GM19043 (cell line): ENCODE measurements at regions not wholly inside any gene's neighbourhood (a gene's known extent, or its start where the extent isn't known, plus 50 kb on each side); places are given as distances from the start of the nearest gene placed in this dataset.

Experiments
- ATAC-seq: cut with Tn5 transposase; IDR thresholded peaks from one replicate; pipeline ENCODE4 v1.9.1; 2021; ENCODE audit warnings: low read depth; ENCODE audit not compliant: unreplicated experiment

DNA sequence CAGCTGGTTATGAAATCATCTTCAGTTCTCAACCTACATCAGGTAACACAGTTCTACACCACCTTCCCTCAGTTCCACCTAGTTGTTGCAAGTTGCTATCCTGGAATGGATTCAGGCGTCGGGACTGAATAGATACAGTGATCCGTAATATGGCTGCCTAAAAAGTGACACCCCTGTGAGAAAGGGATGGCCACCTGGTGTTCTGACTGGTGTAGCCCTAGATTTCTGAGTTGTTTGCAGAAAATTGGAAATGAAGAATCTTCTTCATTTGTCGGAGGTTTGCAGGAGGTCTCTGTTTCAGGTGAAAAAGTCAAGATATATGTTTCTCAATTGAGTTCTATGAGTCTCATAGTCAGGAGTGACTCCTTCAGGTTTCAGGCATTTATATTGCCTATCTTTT lies 225.8 kb upstream of the ELAC2 start:
- no peak for ATAC-seq

DNA sequence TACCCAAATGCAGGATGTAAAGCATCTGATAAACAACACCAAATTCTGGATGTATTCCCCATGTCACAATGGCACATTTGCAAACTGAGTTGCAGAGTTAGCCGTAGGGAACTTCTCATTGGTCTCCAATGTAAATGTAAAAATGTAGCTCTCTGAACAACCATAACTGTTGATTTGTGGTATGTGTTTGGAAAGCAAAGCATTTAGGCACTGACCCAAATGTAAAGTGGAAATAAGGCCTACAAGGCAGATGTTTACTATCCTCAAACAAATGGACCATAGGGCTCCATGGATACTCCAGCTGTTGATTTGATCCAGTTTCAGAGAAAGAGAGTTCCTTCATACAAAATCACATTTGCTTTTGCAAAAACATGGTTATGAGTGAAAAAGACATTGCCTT lies 223.0 kb upstream of the ELAC2 start:
- ATAC-seq: no peak

DNA sequence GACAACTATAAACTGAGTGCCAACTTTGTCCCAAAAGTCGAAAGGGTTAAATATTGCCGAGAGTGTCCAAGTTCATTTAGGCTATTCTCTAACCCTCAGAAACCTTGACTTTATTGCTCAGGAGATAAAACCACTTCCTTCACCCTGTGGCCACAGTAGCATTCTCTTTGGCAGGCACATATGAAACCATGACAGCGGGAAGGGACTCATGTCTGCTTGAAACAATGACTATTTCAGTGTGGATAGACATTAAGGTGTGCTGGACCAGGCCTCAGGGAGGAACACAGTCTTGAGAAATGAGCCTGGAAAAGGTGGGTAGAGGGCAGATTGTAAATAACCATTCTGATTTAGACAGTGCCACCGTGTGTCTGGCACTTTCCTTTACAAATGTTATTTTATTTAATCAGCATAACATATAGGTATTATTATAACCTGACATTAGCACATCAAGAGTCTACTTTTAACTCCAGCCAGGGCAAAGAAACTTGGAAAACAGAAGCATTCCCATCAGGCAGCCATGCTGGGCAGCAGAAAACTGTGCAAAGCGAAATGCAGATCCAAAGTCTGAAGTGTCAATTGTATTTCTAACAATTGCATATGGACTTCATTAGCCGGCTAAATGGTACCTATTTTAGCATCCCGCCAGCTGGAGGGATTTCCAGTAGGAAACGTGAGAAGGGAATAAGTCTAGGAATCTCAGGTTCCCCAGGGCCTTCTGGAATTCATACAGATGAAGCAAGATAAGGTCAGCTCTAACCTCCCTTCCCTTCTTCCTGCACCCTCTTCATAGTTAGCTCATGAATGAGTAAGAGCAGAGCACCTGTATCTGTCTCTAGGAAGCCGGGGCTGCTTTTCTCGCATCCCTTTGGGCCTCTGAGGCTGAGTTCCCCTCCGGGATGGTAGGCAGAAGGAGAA lies 212.8 kb upstream of the ELAC2 start:
- ATAC-seq: no peak

GRCh38 chr17:13228225-13228624 lies 210.4 kb upstream of the ELAC2 start:
- no peak for ATAC-seq

DNA sequence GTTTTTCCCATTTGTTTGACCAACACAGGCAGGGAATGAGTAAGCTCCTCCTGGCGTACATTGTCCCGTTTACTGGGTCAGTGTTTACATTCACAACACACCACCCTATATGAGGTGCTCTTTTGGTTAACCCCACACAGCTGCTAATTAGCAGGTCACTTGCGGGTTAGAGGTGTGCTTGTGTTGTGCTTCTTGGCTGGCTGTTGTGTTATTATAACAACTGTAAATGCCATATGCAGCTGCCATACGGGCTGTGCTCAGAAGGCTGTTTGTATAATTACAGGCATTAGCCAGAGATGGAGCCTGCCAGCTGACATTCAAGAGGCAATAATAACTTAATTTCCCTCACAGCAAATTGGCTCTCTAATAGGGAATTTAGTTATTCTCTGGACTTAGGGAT lies 205.1 kb upstream of the ELAC2 start:
- ATAC-seq: no peak

DNA sequence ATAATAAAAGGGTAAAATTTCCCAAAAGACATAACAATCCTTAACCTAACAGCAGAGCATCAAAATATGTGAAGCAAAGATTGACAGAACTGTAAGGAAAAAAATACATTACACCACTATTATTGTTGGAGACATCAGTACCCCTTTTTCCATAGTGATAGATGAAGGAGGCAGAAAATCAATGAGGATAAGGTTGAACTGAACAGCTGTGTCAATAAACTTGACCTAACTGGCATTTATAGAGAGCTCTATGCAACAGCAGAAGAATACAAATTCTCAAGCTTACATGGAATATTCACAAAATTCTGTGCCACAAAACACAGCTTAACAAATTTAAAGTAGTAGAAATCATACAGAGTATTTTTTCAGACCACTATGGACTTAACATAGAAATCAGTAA lies 195.0 kb upstream of the ELAC2 start:
- ATAC-seq: no peak

DNA sequence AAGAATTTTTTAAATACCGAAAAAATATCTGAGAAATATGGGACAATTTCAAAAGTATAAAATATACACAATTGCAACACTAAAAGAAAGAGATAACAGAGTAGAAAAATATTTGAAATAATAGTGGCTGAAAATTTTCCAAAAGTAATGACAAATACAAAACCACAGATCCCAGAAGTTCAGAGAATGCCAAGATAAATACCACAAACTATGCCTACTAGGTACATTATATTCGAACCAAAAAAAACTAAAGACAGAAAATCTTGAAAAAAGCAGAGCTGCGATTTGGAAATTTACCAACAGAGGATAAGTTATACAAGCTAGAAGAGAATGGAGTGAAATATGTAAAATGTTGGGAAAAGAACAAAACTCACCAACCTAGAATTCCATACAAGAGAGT lies 191.3 kb upstream of the ELAC2 start:
- ATAC-seq: no peak

DNA sequence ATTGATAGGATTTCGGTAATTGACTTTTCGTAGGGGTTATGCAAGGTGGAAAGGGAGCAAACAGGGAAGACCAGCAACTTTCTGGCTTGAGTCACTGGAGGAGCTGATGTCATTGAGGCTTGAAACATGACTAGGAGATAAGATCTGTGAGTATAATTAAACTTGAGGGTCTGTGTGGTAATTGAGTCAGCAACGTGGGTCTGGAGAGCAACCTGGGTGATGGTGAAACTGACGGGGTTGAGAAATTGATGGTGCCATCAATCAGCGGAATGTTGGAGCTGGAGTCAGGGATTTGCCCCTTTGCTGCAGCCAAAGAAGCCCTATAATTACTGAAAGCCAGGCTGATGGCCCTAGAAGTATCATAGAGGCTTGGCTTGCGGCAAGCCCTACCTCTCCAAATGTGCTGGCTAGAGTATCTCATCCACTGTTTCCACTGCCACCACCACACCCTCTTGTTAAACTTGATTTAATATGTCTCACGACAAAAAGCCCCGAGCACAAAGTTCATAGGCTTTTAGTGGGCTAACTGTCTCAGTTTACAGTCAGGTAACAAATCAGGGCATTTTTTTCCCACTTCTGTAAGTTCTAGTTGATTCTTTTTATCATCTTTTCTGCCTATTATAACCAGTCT lies 186.9 kb upstream of the ELAC2 start:
- ATAC-seq: no peak

DNA sequence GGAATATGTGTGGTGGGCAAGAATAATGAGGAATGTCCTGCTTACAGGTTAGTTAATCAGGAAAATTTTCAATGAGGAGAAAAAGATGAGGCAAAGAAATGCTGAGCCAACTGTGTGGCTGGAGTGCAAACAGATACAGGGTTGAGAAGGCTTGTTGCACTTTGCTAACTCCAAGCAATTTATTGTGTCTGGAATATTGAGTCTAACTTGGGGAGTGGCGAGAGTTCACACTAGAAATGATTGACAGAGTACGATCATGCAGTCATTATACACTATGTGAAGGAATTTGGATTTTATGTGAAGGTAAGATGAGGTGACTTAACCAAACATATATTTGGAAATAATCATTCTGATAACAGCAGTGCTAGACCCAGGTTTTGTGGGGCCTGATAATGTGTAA lies 185.0 kb upstream of the ELAC2 start:
- no peak for ATAC-seq

GRCh38 chr17:13200671-13201070 lies 182.8 kb upstream of the ELAC2 start:
- no peak for ATAC-seq

GRCh38 chr17:13199425-13199824 lies 181.6 kb upstream of the ELAC2 start:
- no peak for ATAC-seq

DNA sequence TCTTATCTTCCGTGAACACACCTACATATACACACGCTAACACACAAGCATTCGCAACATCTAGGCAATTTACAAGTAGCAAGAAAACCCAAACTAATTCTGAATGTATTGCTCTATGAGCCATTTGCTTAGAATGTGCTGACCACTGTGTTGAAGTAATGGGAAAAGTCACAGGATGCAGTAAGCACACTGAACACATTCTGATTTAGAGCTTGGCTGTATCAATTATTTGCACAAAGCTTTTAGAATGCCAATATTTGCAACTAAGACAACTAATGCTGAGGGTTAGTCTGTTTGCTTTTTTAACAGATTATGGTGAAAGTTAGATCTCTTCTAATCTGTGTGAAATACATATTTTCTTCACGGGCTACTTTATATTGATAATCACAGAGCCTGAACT lies 179.8 kb upstream of the ELAC2 start:
- no peak for ATAC-seq

- ATAC-seq: no peak
These were observed 177.1 kb upstream of the ELAC2 start for GRCh38 chr17:13194887-13195286.

GRCh38 chr17:13182854-13183253 lies 165.0 kb upstream of the ELAC2 start:
- no peak for ATAC-seq

GRCh38 chr17:13182450-13182849 lies 164.6 kb upstream of the ELAC2 start:
- no peak for ATAC-seq

GRCh38 chr17:13181683-13182082 lies 163.9 kb upstream of the ELAC2 start:
- no peak for ATAC-seq

DNA sequence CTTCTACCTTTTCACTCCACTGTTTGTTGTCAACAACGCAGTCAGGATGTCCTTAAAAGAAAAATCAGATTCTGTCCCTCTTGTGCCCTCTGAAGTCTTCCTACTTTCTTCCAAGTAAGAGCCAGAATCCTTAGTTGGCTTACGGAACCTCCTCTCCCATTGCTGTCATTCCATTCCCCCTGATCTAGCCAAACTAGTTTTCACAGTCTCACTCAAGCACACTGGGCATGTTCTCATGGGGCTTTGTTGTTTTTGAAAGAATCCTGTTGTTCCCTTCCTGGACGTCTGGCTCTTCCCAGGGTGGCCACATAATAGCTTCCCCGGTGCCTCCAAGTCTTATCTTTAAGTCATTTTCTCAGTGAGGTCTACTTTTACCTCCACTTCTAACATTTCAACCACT lies 158.6 kb upstream of the ELAC2 start:
- no peak for ATAC-seq

GRCh38 chr17:13171790-13172189 lies 154.0 kb upstream of the ELAC2 start:
- ATAC-seq: no peak

DNA sequence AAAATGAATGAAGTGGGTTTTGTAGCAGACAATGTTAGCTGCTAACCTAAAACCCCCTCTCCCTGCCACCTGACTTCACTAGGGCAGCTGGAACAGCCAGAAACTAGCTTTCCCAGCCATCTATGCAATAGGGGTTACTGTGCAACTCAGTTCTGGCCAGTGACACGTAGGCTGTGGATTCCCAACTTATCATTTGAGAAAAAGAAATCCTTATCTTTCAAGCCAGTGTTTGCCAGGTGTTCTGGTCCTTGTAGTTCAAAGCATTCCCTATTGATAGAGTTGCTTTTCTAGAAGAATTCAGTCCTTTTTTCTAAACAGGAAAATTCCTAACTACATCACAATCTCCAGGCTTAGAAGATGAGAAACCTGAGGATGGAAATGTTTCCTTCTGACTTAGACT lies 144.5 kb upstream of the ELAC2 start:
- no peak for ATAC-seq

DNA sequence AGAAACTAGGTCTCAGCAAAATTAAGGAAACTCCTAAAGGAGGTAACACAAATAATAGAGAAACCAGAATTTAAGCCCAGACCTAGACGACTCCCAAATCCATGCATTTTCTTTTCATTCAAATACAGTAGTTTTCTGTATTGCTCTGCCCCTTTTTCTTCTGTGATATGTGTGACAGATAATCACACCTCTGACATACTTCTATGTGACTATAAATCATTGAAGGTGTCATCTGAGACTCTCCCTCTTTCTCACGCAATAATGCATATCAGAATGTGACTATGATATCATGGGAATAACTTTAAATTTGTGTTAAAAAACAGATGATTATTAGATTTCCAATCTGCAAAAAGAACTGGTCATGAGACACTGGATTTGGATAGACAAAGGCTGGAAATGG lies 143.0 kb upstream of the ELAC2 start:
- ATAC-seq: no peak

DNA sequence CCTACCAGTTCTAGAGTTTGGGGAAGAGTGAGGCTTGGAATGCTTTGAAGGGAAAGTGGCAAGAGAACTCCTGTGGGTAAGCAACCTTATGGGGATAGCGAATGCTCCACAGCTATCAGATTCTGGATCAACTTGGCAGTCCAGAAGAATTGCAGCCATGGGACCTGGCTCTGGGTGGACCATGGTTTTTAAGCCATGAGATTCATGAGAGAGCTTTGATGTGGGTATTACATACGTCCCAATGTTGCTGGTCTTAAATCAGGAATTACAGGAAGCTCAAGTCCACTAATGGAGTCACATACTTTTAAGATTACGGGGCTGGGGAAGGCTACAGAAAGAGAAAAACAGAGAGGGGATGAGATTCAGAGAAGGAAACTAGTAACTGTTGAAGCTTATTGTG lies 142.5 kb upstream of the ELAC2 start:
- ATAC-seq: no peak
